Psoas muscle (tissue), 7 donors: ENCODE measurements at regions not wholly inside any gene's neighbourhood (a gene's known extent, or its start where the extent isn't known, plus 50 kb on each side); places are given as distances from the start of the nearest gene placed in this dataset.

Experiments
- ATAC-seq, 4 donors: fragments of 200-7000 bp; cut with Tn5 transposase; one replicate each; pipeline ENCODE4 v1.9.1; 2020; ENCODE audit warnings: moderate library complexity in 3 of 4, mild to moderate bottlenecking in 2 of 4
- DNase-seq, 2 donors: peaks; one replicate each; pipeline ENCODE4 v3.0.0-alpha.2; 2020
- H3K27ac ChIP-seq: fragments of 200-600 bp; one replicate; pipeline ENCODE4 v1.8.0; 2022
- H3K27me3 ChIP-seq, 3 donors: fragments of 200-600 bp in 1 of 3; one replicate each; pipeline versions ENCODE4 v1.6.1 to v1.8.0; 2013 to 2022; ENCODE audit warnings: low read length in 2 of 3, mild to moderate bottlenecking in 2 of 3, moderate library complexity in 1 of 3; ENCODE audit not compliant: insufficient read depth in 3 of 3
- H3K36me3 ChIP-seq, 2 donors: fragments of 200-600 bp in 1 of 2; one replicate each; pipeline versions ENCODE4 v1.6.1 to v1.8.0; 2013 to 2022; ENCODE audit warnings: low read depth in 1 of 2, mild to moderate bottlenecking in 1 of 2, moderate library complexity in 1 of 2; ENCODE audit not compliant: insufficient read depth in 1 of 2
- H3K4me1 ChIP-seq: fragments of 200-600 bp; one replicate; pipeline ENCODE4 v1.8.0; 2022
- H3K4me3 ChIP-seq: fragments of 200-600 bp; one replicate; pipeline ENCODE4 v1.8.0; 2022; ENCODE audit warnings: mild to moderate bottlenecking
- H3K9me3 ChIP-seq: fragments of 200-600 bp; one replicate; pipeline ENCODE4 v1.8.0; 2022
- WGBS, 3 donors: extraction: QIAGEN DNeasy Blood & Tissue Kit; methylation state at CpG; one replicate each; pipeline versions ENCODE4 v1.1.6 to v1.1.7; 2013; 5-methylcytosine and 5-hydroxymethylcytosine counted together
- intact Hi-C, 2 donors: fragments of 100-400 bp; cut with DNase I; formaldehyde crosslinking; loops; one replicate each; pipeline versions ENCODE4 v1.11.0 to v1.14.2; 2022
- TF ChIP-seq, protein P1 (sequence below): fragments of 200-600 bp; IDR thresholded peaks from one replicate; pipeline ENCODE4 v1.8.0; 2022; ENCODE audit warnings: antibody characterized with exemption
- donor health status: healthy with polysubstance abuse.
- donor health status: DM: no; HTN: no; CAD: no; lungs with moderate emphysema.
- donor health status: Bipolar disorder and iron deficiency.
- donor health status: healthy.
- donor health status: DM: yes; HTN: yes; CAD: no.
- donor health status: DM: no; HTN: no; CAD: no.
- donor health status: DM: yes; HTN: yes; CAD: no.

DNA sequence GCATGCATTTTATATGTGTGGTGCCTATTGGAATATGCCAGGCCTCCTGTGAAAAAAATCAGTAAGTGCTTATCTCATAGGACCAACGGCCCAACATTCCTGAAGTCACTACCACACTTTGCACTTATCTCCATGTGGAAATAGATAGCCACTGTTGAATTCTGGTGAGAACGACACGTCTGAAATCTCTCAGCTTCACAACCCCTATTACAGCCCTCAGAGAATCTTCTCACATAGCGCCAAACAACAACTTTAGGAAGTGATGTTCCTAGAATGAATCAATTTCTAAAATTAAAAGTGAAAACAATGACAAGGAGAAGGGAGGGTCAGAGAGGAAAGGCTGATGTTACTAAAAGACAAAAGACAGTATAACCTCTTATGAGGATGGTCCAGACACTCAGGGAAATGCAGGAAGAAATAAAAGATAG, 270.8 kb upstream of the BTG1 start:
- H3K4me1 ChIP-seq = peaks cover 6% of the 10 kb centered on the region
- ATAC-seq = no peak
- WGBS, 3 donors = 69 to 76% (median 76%) methylated on average over 4 of the region's 4 CpGs
- no peaks in the 10 kb centered on the region for H3K27me3 ChIP-seq
- H3K27ac ChIP-seq = no peak overlapping the region
- no peak for DNase-seq
- intact Hi-C loops = no loop called here
- no peaks in the 10 kb centered on the region for H3K9me3 ChIP-seq
- no peaks in the 10 kb centered on the region for H3K36me3 ChIP-seq
- TF ChIP-seq, protein P1, sequence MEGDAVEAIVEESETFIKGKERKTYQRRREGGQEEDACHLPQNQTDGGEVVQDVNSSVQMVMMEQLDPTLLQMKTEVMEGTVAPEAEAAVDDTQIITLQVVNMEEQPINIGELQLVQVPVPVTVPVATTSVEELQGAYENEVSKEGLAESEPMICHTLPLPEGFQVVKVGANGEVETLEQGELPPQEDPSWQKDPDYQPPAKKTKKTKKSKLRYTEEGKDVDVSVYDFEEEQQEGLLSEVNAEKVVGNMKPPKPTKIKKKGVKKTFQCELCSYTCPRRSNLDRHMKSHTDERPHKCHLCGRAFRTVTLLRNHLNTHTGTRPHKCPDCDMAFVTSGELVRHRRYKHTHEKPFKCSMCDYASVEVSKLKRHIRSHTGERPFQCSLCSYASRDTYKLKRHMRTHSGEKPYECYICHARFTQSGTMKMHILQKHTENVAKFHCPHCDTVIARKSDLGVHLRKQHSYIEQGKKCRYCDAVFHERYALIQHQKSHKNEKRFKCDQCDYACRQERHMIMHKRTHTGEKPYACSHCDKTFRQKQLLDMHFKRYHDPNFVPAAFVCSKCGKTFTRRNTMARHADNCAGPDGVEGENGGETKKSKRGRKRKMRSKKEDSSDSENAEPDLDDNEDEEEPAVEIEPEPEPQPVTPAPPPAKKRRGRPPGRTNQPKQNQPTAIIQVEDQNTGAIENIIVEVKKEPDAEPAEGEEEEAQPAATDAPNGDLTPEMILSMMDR = no peak
- no peak overlapping the region for H3K4me3 ChIP-seq

DNA sequence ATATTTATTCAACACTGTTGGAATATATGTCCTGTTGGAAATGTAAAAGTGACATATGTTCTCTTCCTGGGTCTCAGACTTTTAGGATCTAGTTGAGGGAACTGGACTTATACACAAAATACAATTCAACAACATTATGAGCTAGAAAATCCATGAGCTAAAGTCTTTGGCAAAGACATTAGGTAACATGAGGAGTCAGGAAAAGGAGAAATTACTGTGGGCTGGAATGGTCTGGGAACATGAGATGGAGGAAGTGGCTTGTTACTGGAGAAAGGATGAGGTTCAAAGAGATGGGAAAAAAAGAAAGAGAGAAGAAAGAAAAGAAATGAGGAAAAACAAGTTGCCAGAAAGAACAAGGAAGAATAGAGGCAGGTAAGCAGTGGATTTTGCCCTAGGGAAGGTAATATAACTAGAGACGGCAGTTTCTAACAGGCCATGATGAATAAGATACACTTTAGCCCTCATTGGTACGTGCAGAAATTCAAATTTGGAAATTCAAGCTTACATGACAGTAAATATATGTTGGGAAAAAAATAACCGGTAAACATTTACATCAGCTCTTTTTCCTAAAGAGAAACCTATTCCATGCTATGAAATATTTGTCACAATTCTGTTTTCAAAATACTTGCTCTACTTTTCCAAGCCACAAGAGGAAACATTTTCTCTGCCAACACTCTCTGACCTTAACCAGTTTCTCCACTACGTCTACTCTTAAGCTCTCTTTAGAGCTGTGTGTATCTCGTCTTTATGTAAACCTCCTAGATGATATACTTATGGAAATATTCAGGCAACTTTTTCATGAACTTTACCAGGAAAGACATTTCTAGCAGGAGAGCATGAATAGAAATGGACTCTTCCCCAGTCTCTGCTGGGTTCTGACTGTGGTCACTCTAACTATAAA, 268.8 kb upstream of the BTG1 start:
- H3K9me3 ChIP-seq = no peaks in the 10 kb centered on the region
- DNase-seq (no peak), ATAC-seq (no peak)
- 45 to 58% (median 51%) methylated on average over 5 of the region's 5 CpGs for WGBS, 3 donors
- intact Hi-C loops = no loop called here
- peaks cover 6% of the 10 kb centered on the region for H3K4me1 ChIP-seq
- TF ChIP-seq, protein P1 = no peak
- H3K36me3 ChIP-seq = no peaks in the 10 kb centered on the region
- H3K27ac ChIP-seq = no peak overlapping the region
- H3K27me3 ChIP-seq = no peaks in the 10 kb centered on the region
- no peak overlapping the region for H3K4me3 ChIP-seq

DNA sequence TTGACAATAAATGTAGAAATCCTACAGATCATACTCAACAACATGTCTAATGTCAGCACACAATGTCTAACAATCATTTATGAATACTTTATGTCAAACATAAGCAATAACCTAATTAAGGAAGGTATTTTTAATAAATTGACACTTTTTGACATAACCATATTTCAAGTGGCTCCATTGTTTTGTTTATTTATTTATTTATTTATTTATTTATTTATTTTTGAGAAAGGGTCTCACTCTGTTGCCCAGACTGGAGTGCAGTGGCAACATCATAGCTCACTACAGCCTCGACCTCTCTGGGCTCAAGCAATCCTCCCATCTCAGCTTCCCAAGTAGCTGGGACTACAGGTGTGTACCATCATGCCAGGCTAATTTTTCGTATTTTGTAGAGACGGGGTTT, 267.6 kb upstream of the BTG1 start:
- WGBS, 3 donors = 86 to 99% (median 98%) methylated on average over 3 of the region's 3 CpGs
- Histone ChIP-seq H3K27ac (no peak overlapping the region), H3K9me3 (no peaks in the 10 kb centered on the region), H3K4me3 (no peak overlapping the region), H3K27me3 (no peaks in the 10 kb centered on the region), H3K4me1 (peaks cover 6% of the 10 kb centered on the region), H3K36me3 (no peaks in the 10 kb centered on the region)
- TF ChIP-seq, protein P1 = no peak
- intact Hi-C loops = no loop called here
- ATAC-seq (no peak), DNase-seq (no peak)

DNA sequence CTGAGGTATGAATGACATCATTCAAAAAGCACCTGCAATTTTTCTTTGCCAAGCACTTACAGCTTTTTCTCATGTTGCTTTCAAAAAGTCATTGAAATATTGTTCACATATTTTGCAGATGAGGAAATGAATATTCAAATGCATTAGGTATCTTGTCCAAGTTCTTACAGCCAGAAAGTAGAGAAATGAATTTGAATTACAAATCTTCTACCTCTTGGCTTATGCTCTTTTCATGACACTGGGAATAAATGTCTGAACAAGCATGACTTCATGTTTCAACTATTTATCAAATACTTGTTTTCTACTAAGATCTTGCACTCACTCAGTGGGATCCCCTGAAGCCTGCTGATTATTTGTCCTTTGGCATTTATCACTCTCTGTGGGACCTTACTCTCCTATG, 267.2 kb upstream of the BTG1 start:
- DNase-seq (no peak), ATAC-seq (no peak)
- H3K4me3 ChIP-seq = no peak overlapping the region
- intact Hi-C loops = no loop called here
- TF ChIP-seq, protein P1 = no peak
- H3K9me3 ChIP-seq = no peaks in the 10 kb centered on the region
- H3K27ac ChIP-seq = no peak overlapping the region
- H3K4me1 ChIP-seq = peaks cover 6% of the 10 kb centered on the region
- no peaks in the 10 kb centered on the region for H3K27me3 ChIP-seq
- H3K36me3 ChIP-seq = no peaks in the 10 kb centered on the region

DNA sequence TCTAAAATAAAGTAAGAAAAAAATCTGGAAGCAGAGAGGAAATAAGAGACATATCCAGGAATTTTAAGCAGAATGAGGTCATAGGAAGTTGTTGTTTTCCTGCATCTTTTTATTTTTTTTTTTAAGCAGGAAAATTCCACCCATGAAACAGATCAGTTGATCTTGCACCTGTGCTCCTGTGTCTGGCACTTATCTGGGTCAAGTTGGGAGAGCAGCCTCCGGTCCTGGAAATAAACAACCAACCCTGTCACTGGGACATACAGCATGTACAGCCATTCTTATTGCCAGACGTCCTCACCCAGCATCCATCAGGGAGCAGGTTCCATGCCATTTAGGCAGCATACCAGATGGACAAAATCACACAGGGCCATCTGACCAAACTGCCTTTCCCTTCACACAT, 266.0 kb upstream of the BTG1 start:
- H3K9me3 ChIP-seq = no peaks in the 10 kb centered on the region
- H3K27ac ChIP-seq = no peak overlapping the region
- ATAC-seq = peak; percentile 47 to 77 (median 54)
- H3K36me3 ChIP-seq = no peaks in the 10 kb centered on the region
- intact Hi-C loops = no loop called here
- 9 to 16% (median 10%) methylated on average over 2 of the region's 2 CpGs for WGBS, 3 donors
- peaks cover 6% of the 10 kb centered on the region for H3K4me1 ChIP-seq
- no peak for DNase-seq
- TF ChIP-seq, protein P1 = no peak
- no peaks in the 10 kb centered on the region for H3K27me3 ChIP-seq
- no peak overlapping the region for H3K4me3 ChIP-seq
